Mesendoderm (in vitro differentiated cells): ENCODE measurements at regions not wholly inside any gene's neighbourhood (a gene's known extent, or its start where the extent isn't known, plus 50 kb on each side); places are given as distances from the start of the nearest gene placed in this dataset.

Experiments
- DNase-seq: peaks from one replicate; pipeline ENCODE4 v3.0.0; 2013
- H2AK5ac ChIP-seq: 2 replicates; pipeline ENCODE4 v1.6.1; 2013; ENCODE audit warnings: low read length, inconsistent platforms
- H2BK120ac ChIP-seq: 2 replicates; pipeline ENCODE4 v1.6.1; 2013; ENCODE audit warnings: low read depth, mild to moderate bottlenecking, low read length, moderate library complexity, mixed read lengths
- H2BK15ac ChIP-seq: replicated peaks from 2 replicates; pipeline ENCODE4 v1.6.1; 2013; ENCODE audit warnings: low read depth, mild to moderate bottlenecking, moderate library complexity
- H2BK5ac ChIP-seq: 2 replicates; pipeline ENCODE4 v1.6.1; 2013; ENCODE audit warnings: low read length, inconsistent platforms
- H3K18ac ChIP-seq: 2 replicates; pipeline ENCODE4 v1.6.1; 2013; ENCODE audit warnings: mild to moderate bottlenecking, low read length, mixed read lengths
- H3K23ac ChIP-seq: one replicate; pipeline ENCODE4 v1.6.1; 2013; ENCODE audit warnings: low read length
- H3K27ac ChIP-seq: 2 replicates; pipeline ENCODE4 v1.5.1; 2013; ENCODE audit warnings: low read depth, mild to moderate bottlenecking, inconsistent platforms, low read length, moderate library complexity
- H3K27me3 ChIP-seq: 2 replicates; pipeline ENCODE4 v1.6.1; 2013; ENCODE audit warnings: low read length, control low read depth, mild to moderate bottlenecking, inconsistent platforms; ENCODE audit not compliant: insufficient read depth, poor library complexity
- H3K36me3 ChIP-seq: 2 replicates; pipeline ENCODE4 v1.6.1; 2013; ENCODE audit warnings: low read length, inconsistent platforms; ENCODE audit not compliant: control insufficient read depth, insufficient read depth
- H3K4ac ChIP-seq: one replicate; pipeline ENCODE4 v1.6.1; 2013; ENCODE audit warnings: low read depth, mild to moderate bottlenecking, low read length, moderate library complexity
- H3K4me1 ChIP-seq: 2 replicates; pipeline ENCODE4 v1.6.1; 2013; ENCODE audit warnings: low read depth, low read length, inconsistent platforms; ENCODE audit not compliant: control insufficient read depth
- H3K4me2 ChIP-seq: 2 replicates; pipeline ENCODE4 v1.6.1; 2013; ENCODE audit warnings: low read length
- H3K4me3 ChIP-seq: 2 replicates; pipeline ENCODE4 v1.5.1; 2013; ENCODE audit warnings: mild to moderate bottlenecking, low read length
- H3K56ac ChIP-seq: one replicate; pipeline ENCODE4 v1.6.1; 2013; ENCODE audit warnings: low read length
- H3K79me1 ChIP-seq: 2 replicates; pipeline ENCODE4 v1.6.1; 2013; ENCODE audit warnings: low read length, inconsistent platforms
- H3K79me2 ChIP-seq: 2 replicates; pipeline ENCODE4 v1.6.1; 2013; ENCODE audit warnings: mild to moderate bottlenecking, low read length; ENCODE audit not compliant: control insufficient read depth, insufficient read depth
- H3K9ac ChIP-seq: 2 replicates; pipeline ENCODE4 v1.6.1; 2013; ENCODE audit warnings: low read length, inconsistent platforms
- H4K5ac ChIP-seq: one replicate; pipeline ENCODE4 v1.6.1; 2013; ENCODE audit warnings: low read length
- H4K8ac ChIP-seq: one replicate; pipeline ENCODE4 v1.6.1; 2013; ENCODE audit warnings: low read depth, mild to moderate bottlenecking, control low read depth, low read length, moderate library complexity
- WGBS: extraction: QIAGEN DNeasy Blood & Tissue Kit; methylation state at CpG from one replicate; pipeline ENCODE4 v1.1.7; 2013; ENCODE audit warnings: low lambda C conversion rate, missing lambda C conversion rate; ENCODE audit not compliant: insufficient coverage; ENCODE audit errors: extremely low coverage; 5-methylcytosine and 5-hydroxymethylcytosine counted together

GRCh38 chr5:89218364-89218763, 335.4 kb upstream of the MEF2C start:
- no CpG with 5 or more reads among the region's 3 CpGs for WGBS
- no peak overlapping the region for H4K8ac ChIP-seq
- H3K4me1 ChIP-seq: no peaks in the 10 kb centered on the region
- no peak overlapping the region for H3K27ac ChIP-seq
- H3K4ac ChIP-seq: no peak overlapping the region
- H3K79me1 ChIP-seq: no peaks in the 10 kb centered on the region
- no peak overlapping the region for H3K56ac ChIP-seq
- no peak overlapping the region for H3K4me3 ChIP-seq
- H3K27me3 ChIP-seq: no peaks in the 10 kb centered on the region
- H3K4me2 ChIP-seq: no peak overlapping the region
- H2BK120ac ChIP-seq: no peak overlapping the region
- H3K79me2 ChIP-seq: no peaks in the 10 kb centered on the region
- no peak overlapping the region for H2BK15ac ChIP-seq
- no peak overlapping the region for H4K5ac ChIP-seq
- no peak overlapping the region for H2BK5ac ChIP-seq
- H3K36me3 ChIP-seq: no peaks in the 10 kb centered on the region
- no peak overlapping the region for H2AK5ac ChIP-seq
- H3K9ac ChIP-seq: no peak overlapping the region
- H3K18ac ChIP-seq: no peak overlapping the region
- H3K23ac ChIP-seq: no peak overlapping the region
- no peak for DNase-seq

GRCh38 chr5:89216606-89217005, 333.6 kb upstream of the MEF2C start:
- Histone ChIP-seq H3K4me2 (no peak overlapping the region), H3K18ac (no peak overlapping the region), H3K4ac (no peak overlapping the region), H2BK120ac (no peak overlapping the region), H4K5ac (no peak overlapping the region), H3K79me2 (no peaks in the 10 kb centered on the region), H3K9ac (no peak overlapping the region), H3K27ac (no peak overlapping the region), H3K27me3 (no peaks in the 10 kb centered on the region), H3K4me3 (no peak overlapping the region), H2BK5ac (no peak overlapping the region), H4K8ac (no peak overlapping the region), H3K36me3 (no peaks in the 10 kb centered on the region), H2AK5ac (no peak overlapping the region), H2BK15ac (no peak overlapping the region), H3K56ac (no peak overlapping the region), H3K79me1 (no peaks in the 10 kb centered on the region), H3K4me1 (no peaks in the 10 kb centered on the region), H3K23ac (no peak overlapping the region)
- DNase-seq: no peak
- no CpG with 5 or more reads among the region's 3 CpGs for WGBS

- no peak overlapping the region for H2BK5ac ChIP-seq
- no peak overlapping the region for H3K4me2 ChIP-seq
- no peak overlapping the region for H3K9ac ChIP-seq
- no peak overlapping the region for H4K8ac ChIP-seq
- no peak overlapping the region for H3K4me3 ChIP-seq
- no peak overlapping the region for H2BK15ac ChIP-seq
- DNase-seq: no peak
- no peaks in the 10 kb centered on the region for H3K36me3 ChIP-seq
- no CpG with 5 or more reads among the region's 1 CpG for WGBS
- no peak overlapping the region for H3K27ac ChIP-seq
- no peak overlapping the region for H4K5ac ChIP-seq
- H3K79me1 ChIP-seq: no peaks in the 10 kb centered on the region
- no peak overlapping the region for H3K4ac ChIP-seq
- no peak overlapping the region for H2BK120ac ChIP-seq
- no peak overlapping the region for H2AK5ac ChIP-seq
- H3K27me3 ChIP-seq: no peaks in the 10 kb centered on the region
- no peak overlapping the region for H3K23ac ChIP-seq
- no peaks in the 10 kb centered on the region for H3K79me2 ChIP-seq
- no peak overlapping the region for H3K56ac ChIP-seq
- no peak overlapping the region for H3K18ac ChIP-seq
- H3K4me1 ChIP-seq: no peaks in the 10 kb centered on the region
Observed at GRCh38 chr5:89213573-89213972, 330.6 kb upstream of the MEF2C start.

GRCh38 chr5:89211836-89212235, 328.9 kb upstream of the MEF2C start:
- no peak overlapping the region for H4K5ac ChIP-seq
- H3K4me3 ChIP-seq: no peak overlapping the region
- no peak overlapping the region for H3K4ac ChIP-seq
- H3K9ac ChIP-seq: no peak overlapping the region
- no peak overlapping the region for H2BK15ac ChIP-seq
- H3K18ac ChIP-seq: no peak overlapping the region
- no peaks in the 10 kb centered on the region for H3K79me2 ChIP-seq
- no peaks in the 10 kb centered on the region for H3K79me1 ChIP-seq
- H3K4me2 ChIP-seq: no peak overlapping the region
- no peak overlapping the region for H3K23ac ChIP-seq
- no peak for DNase-seq
- no peak overlapping the region for H2AK5ac ChIP-seq
- H3K4me1 ChIP-seq: no peaks in the 10 kb centered on the region
- no peaks in the 10 kb centered on the region for H3K36me3 ChIP-seq
- H3K27me3 ChIP-seq: no peaks in the 10 kb centered on the region
- H2BK5ac ChIP-seq: no peak overlapping the region
- no CpG with 5 or more reads among the region's 2 CpGs for WGBS
- H4K8ac ChIP-seq: no peak overlapping the region
- no peak overlapping the region for H3K56ac ChIP-seq
- no peak overlapping the region for H2BK120ac ChIP-seq
- H3K27ac ChIP-seq: no peak overlapping the region

GRCh38 chr5:89208811-89209210, 325.8 kb upstream of the MEF2C start:
- Histone ChIP-seq H3K4me2 (no peak overlapping the region), H3K4ac (no peak overlapping the region), H3K56ac (no peak overlapping the region), H2AK5ac (no peak overlapping the region), H3K36me3 (no peaks in the 10 kb centered on the region), H3K9ac (no peak overlapping the region), H3K18ac (no peak overlapping the region), H3K4me1 (no peaks in the 10 kb centered on the region), H3K23ac (no peak overlapping the region), H2BK15ac (no peak overlapping the region), H3K4me3 (no peak overlapping the region), H3K27ac (no peak overlapping the region), H3K27me3 (no peaks in the 10 kb centered on the region), H4K8ac (no peak overlapping the region), H2BK5ac (no peak overlapping the region), H3K79me2 (no peaks in the 10 kb centered on the region), H2BK120ac (no peak overlapping the region), H3K79me1 (no peaks in the 10 kb centered on the region), H4K5ac (no peak overlapping the region)
- DNase-seq: no peak
- WGBS: no CpG with 5 or more reads among the region's 2 CpGs

- Histone ChIP-seq H2AK5ac (no peak overlapping the region), H2BK15ac (no peak overlapping the region), H3K79me2 (no peaks in the 10 kb centered on the region), H3K23ac (no peak overlapping the region), H3K56ac (no peak overlapping the region), H3K27me3 (no peaks in the 10 kb centered on the region), H3K4ac (no peak overlapping the region), H3K79me1 (no peaks in the 10 kb centered on the region), H3K18ac (no peak overlapping the region), H4K5ac (no peak overlapping the region), H2BK5ac (no peak overlapping the region), H3K9ac (no peak overlapping the region), H4K8ac (no peak overlapping the region), H3K36me3 (no peaks in the 10 kb centered on the region), H3K4me3 (no peak overlapping the region), H2BK120ac (no peak overlapping the region), H3K4me1 (no peaks in the 10 kb centered on the region), H3K27ac (no peak overlapping the region), H3K4me2 (no peak overlapping the region)
- no peak for DNase-seq
Observed at GRCh38 chr5:89208392-89208791, 325.4 kb upstream of the MEF2C start.
